Vagina (tissue), 2 donors: ENCODE measurements at regions not wholly inside any gene's neighbourhood (a gene's known extent, or its start where the extent isn't known, plus 50 kb on each side); places are given as distances from the start of the nearest gene placed in this dataset.
"Not testable (repeated sequence)": the region's sequence is repeated elsewhere in the genome, so short reads cannot be mapped to it uniquely, and the experiment has no call there.

Experiments used
- POLR2A ChIP-seq, 2 donors: fragments of 450-650 bp; IDR thresholded peaks; one replicate each; pipeline ENCODE4 v1.6.1; 2017; ENCODE audit warnings: antibody characterized with exemption in 2 of 2, mild to moderate bottlenecking in 2 of 2, moderate library complexity in 2 of 2
- POLR2AphosphoS5 ChIP-seq, 2 donors: sonication (generic); formaldehyde crosslinking; IDR thresholded peaks; one replicate each; pipeline ENCODE4 v1.9.0; 2017; ENCODE audit warnings: antibody characterized with exemption in 2 of 2, mild to moderate bottlenecking in 2 of 2, low read depth in 1 of 2; ENCODE audit not compliant: insufficient read depth in 1 of 2
- TF ChIP-seq, protein P1 (sequence below), 3 experiments: fragments of 450-650 bp in 2 of 3; fragments of 200-600 bp in 1 of 3; sonication (generic) in 1 of 3; IDR thresholded peaks; one replicate each; pipeline ENCODE4 v1.5.1; 2017 to 2019; ENCODE audit warnings: antibody characterized with exemption in 3 of 3, mild to moderate bottlenecking in 2 of 3, moderate library complexity in 2 of 3

DNA sequence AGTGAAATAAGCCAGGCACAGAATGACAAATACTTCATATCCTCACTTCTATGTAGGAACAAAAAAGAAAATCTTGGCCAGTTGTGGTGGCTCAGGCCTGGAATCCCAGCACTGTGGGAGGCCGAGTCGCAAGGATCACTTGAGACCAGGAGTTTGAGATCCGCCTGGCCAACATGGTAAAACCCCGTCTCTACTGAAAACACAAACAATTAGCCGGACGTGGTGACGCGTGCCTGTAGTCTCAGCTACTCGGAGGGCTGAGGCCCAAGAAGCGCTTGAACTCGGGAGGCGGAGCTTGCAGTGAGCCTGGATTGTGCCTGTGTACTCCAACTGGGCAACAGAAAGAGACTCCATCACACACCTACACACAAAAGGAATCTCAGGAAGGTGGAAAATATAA, 112.3 kb upstream of the HMX1 start:
- TF ChIP-seq, protein P1, sequence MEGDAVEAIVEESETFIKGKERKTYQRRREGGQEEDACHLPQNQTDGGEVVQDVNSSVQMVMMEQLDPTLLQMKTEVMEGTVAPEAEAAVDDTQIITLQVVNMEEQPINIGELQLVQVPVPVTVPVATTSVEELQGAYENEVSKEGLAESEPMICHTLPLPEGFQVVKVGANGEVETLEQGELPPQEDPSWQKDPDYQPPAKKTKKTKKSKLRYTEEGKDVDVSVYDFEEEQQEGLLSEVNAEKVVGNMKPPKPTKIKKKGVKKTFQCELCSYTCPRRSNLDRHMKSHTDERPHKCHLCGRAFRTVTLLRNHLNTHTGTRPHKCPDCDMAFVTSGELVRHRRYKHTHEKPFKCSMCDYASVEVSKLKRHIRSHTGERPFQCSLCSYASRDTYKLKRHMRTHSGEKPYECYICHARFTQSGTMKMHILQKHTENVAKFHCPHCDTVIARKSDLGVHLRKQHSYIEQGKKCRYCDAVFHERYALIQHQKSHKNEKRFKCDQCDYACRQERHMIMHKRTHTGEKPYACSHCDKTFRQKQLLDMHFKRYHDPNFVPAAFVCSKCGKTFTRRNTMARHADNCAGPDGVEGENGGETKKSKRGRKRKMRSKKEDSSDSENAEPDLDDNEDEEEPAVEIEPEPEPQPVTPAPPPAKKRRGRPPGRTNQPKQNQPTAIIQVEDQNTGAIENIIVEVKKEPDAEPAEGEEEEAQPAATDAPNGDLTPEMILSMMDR (IDR thresholded peaks at IDR 0.05) = not testable (repeated sequence)
- not testable (repeated sequence) for TF ChIP-seq POLR2A (IDR thresholded peaks at IDR 0.05); POLR2AphosphoS5 (IDR thresholded peaks at IDR 0.05; ENCODE audit: insufficient read depth in 1 of 2, low read depth in 1 of 2)
